GM12892 (cell line): ENCODE measurements at regions not wholly inside any gene's neighbourhood (a gene's known extent, or its start where the extent isn't known, plus 50 kb on each side); places are given as distances from the start of the nearest gene placed in this dataset.

Source experiments
- POLR2A ChIP-seq: IDR thresholded peaks from 2 replicates; pipeline ENCODE4 v1.6.1; 2011; ENCODE audit warnings: low read depth, low read length, control low read depth
- POLR2AphosphoS5 ChIP-seq: IDR thresholded peaks from 2 replicates; pipeline ENCODE4 v1.6.1; 2011; ENCODE audit warnings: low read depth, low read length, control low read depth
- TAF1 ChIP-seq: IDR thresholded peaks from 2 replicates; pipeline ENCODE4 v1.6.1; 2011; ENCODE audit warnings: low read depth, mild to moderate bottlenecking, control low read depth, low read length, borderline replicate concordance

- no peak for TF ChIP-seq POLR2A
- no peak for TF ChIP-seq POLR2AphosphoS5
- no peak for TF ChIP-seq TAF1
Measured at GRCh38 chr22:27023591-27023990, 366.2 kb downstream of the MIAT start.
